Bronchial epithelial cell (primary cell): ENCODE measurements at regions not wholly inside any gene's neighbourhood (a gene's known extent, or its start where the extent isn't known, plus 50 kb on each side); places are given as distances from the start of the nearest gene placed in this dataset.

Experiments
- DNase-seq: peaks from one replicate; pipeline ENCODE4 v3.0.0-alpha.2; 2010; ENCODE audit warnings: low read depth
- FAIRE-seq: peaks from 2 replicates; lab custom pipeline; 2011; peaks lifted over from hg19 to GRCh38; lab: Jason Lieb, UNC
- H3K27me3 ChIP-seq: 2 replicates; pipeline ENCODE4 v1.5.1; 2011; ENCODE audit warnings: low read length; ENCODE audit not compliant: control insufficient read depth, insufficient read depth
- H3K36me3 ChIP-seq: 2 replicates; pipeline ENCODE4 v1.5.1; 2011; ENCODE audit warnings: low read length; ENCODE audit not compliant: control insufficient read depth, insufficient read depth
- H3K4me3 ChIP-seq: 2 replicates; pipeline ENCODE4 v1.5.1; 2011; ENCODE audit warnings: mild to moderate bottlenecking, low read depth, low read length, control low read depth
- CTCF ChIP-seq: IDR thresholded peaks from 2 replicates; pipeline ENCODE4 v1.5.1; 2011; ENCODE audit warnings: mild to moderate bottlenecking, moderate library complexity, low read length, control low read depth, inconsistent platforms; ENCODE audit not compliant: insufficient read depth, severe bottlenecking

GRCh38 chr15:39074341-39074985 is 506.4 kb upstream of the THBS1 start:
- no peaks in the 10 kb centered on the region for H3K27me3 ChIP-seq
- no peak for DNase-seq
- no peaks in the 10 kb centered on the region for H3K36me3 ChIP-seq
- no peak for TF ChIP-seq CTCF
- no peak for FAIRE-seq
- H3K4me3 ChIP-seq, result no peak overlapping the region

DNA sequence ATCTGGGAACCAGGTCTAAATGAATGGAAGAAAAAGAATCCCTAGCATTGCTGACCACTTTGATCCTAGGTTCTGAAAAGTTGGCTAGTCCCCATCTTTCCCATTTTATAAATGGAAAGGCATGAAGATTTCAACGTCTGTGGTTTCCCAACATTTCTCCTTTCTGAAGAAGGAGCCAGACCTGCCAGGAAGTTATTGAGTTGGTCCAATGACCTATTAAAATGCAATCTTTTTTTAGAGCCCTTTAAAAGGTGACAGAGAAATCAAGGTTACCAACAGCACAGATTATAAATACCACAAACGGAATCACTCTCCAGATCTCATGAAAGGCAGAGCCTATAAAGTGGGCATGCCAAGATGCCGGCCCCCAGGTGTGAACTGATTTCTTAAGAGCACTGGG is 505.6 kb upstream of the THBS1 start:
- no peak for TF ChIP-seq CTCF
- Histone ChIP-seq H3K36me3 (no peaks in the 10 kb centered on the region), H3K4me3 (no peak overlapping the region), H3K27me3 (no peaks in the 10 kb centered on the region)
- DNase-seq (no peak), FAIRE-seq (no peak)

- Histone ChIP-seq H3K27me3 (no peaks in the 10 kb centered on the region), H3K4me3 (no peak overlapping the region), H3K36me3 (no peaks in the 10 kb centered on the region)
- FAIRE-seq (no peak), DNase-seq (no peak)
- no peak for TF ChIP-seq CTCF
These were observed 505.0 kb upstream of the THBS1 start for GRCh38 chr15:39075756-39076341.

- no peaks in the 10 kb centered on the region for H3K36me3 ChIP-seq
- no peak for DNase-seq
- FAIRE-seq, result no peak
- no peaks in the 10 kb centered on the region for H3K27me3 ChIP-seq
- H3K4me3 ChIP-seq, result no peak overlapping the region
- TF ChIP-seq CTCF, result no peak
These were observed 502.9 kb upstream of the THBS1 start for GRCh38 chr15:39078026-39078425.

GRCh38 chr15:39079296-39079847 is 501.5 kb upstream of the THBS1 start:
- TF ChIP-seq CTCF, result no peak
- peak; percentile 18 for FAIRE-seq
- no peak overlapping the region for H3K4me3 ChIP-seq

More at GRCh38 chr15:39079296-39079847, 501.5 kb upstream of the THBS1 start:
- no peaks in the 10 kb centered on the region for H3K36me3 ChIP-seq
- peak; percentile 95 for DNase-seq
- H3K27me3 ChIP-seq, result no peaks in the 10 kb centered on the region
